ENCODE measurements at regions not wholly inside any gene's neighbourhood (a gene's known extent, or its start where the extent isn't known, plus 50 kb on each side); places are given as distances from the start of the nearest gene placed in this dataset.

GRCh38 chr4:62271107-62271506, 1071.0 kb downstream of the ADGRL3 start:
- TF ChIP-seq, protein P1, sequence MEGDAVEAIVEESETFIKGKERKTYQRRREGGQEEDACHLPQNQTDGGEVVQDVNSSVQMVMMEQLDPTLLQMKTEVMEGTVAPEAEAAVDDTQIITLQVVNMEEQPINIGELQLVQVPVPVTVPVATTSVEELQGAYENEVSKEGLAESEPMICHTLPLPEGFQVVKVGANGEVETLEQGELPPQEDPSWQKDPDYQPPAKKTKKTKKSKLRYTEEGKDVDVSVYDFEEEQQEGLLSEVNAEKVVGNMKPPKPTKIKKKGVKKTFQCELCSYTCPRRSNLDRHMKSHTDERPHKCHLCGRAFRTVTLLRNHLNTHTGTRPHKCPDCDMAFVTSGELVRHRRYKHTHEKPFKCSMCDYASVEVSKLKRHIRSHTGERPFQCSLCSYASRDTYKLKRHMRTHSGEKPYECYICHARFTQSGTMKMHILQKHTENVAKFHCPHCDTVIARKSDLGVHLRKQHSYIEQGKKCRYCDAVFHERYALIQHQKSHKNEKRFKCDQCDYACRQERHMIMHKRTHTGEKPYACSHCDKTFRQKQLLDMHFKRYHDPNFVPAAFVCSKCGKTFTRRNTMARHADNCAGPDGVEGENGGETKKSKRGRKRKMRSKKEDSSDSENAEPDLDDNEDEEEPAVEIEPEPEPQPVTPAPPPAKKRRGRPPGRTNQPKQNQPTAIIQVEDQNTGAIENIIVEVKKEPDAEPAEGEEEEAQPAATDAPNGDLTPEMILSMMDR (IDR thresholded peaks at IDR 0.05; ENCODE audit: low read depth, low read length) = no peak

DNA sequence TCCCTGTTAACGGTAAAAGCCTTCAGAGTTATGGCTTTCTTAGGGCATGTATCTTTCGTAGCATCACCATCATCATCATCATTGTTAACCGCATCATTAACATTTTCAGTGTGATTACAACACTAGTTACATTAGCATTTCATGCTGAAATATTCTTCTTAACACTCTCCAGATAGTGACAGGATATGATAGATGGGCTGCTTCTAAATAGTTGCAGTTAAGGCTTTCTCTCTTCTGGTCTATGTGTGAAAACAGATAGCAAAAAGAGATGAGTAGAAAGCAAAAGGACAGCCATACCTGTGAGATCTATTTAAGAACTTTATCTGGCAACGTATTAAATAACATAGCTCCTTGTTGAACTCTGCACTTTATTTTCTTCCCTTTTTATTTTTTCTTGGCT, 1069.8 kb downstream of the ADGRL3 start:
- no peak overlapping the region for H3K4me3 ChIP-seq (ENCODE audit: low read depth, low read length)
- TF ChIP-seq, protein P1 (IDR thresholded peaks at IDR 0.05; ENCODE audit: low read depth, low read length) = no peak

More at GRCh38 chr4:62271107-62271506, 1071.0 kb downstream of the ADGRL3 start:
- no peak overlapping the region for H3K4me3 ChIP-seq (ENCODE audit: low read depth, low read length)

- H3K4me3 ChIP-seq (ENCODE audit: low read depth, low read length) = no peak overlapping the region
- TF ChIP-seq, protein P1 (IDR thresholded peaks at IDR 0.05; ENCODE audit: low read depth, low read length) = no peak
These were observed 1063.3 kb downstream of the ADGRL3 start for GRCh38 chr4:62263454-62263853.

- no peak overlapping the region for H3K4me3 ChIP-seq (ENCODE audit: low read depth, low read length)
- TF ChIP-seq, protein P1 (IDR thresholded peaks at IDR 0.05; ENCODE audit: low read depth, low read length) = no peak
These were observed 1062.5 kb downstream of the ADGRL3 start for GRCh38 chr4:62262676-62263075.

DNA sequence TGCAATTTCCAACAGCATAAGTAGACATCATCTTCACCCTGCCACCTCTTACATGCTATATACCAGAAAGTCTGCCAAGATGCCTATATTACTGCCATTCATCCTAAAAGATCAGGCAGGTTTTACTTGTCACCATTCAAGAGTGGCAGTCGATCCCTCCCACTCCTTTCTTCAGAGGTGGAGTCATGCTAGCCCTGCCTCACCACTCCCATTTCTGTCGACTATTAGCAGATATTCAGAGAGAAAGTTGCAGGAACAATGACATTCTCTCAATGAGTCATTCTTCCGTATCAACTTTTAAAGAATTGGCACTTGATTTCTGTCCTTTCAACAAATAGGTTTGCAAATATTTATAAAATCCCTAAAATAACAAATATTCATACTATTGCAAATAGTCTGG, 1060.1 kb downstream of the ADGRL3 start:
- no peak overlapping the region for H3K4me3 ChIP-seq (ENCODE audit: low read depth, low read length)
- TF ChIP-seq, protein P1 (IDR thresholded peaks at IDR 0.05; ENCODE audit: low read depth, low read length) = no peak

GRCh38 chr4:62256479-62256878, 1056.4 kb downstream of the ADGRL3 start:
- TF ChIP-seq, protein P1 (IDR thresholded peaks at IDR 0.05; ENCODE audit: low read depth, low read length) = no peak

DNA sequence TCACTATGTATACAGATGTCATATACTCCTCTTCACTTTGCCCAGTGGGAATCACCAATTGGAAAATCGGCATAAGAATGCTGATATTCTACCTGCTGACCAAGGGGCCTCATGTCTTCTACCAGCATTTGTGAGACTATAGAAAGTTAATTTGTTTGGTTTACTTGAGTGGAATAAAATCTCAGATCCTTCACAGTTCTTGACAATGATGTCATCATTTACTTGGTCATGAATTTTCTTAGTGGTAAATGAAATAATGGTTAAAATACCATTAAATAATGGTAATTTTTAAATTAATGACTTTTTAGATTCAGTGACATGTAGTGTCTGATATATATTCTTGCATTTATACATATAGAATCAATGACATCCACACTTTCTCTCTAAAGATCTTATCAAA, 1052.6 kb downstream of the ADGRL3 start:
- TF ChIP-seq, protein P1 (IDR thresholded peaks at IDR 0.05; ENCODE audit: low read depth, low read length) = no peak
- no peak overlapping the region for H3K4me3 ChIP-seq (ENCODE audit: low read depth, low read length)

More at GRCh38 chr4:62256479-62256878, 1056.4 kb downstream of the ADGRL3 start:
- H3K4me3 ChIP-seq (ENCODE audit: low read depth, low read length) = no peak overlapping the region

Measured in WI38 (cell line).